Tibial artery (tissue), 4 donors: ENCODE measurements at regions not wholly inside any gene's neighbourhood (a gene's known extent, or its start where the extent isn't known, plus 50 kb on each side); places are given as distances from the start of the nearest gene placed in this dataset.

Experiments
- DNase-seq, 2 donors: peaks; one replicate each; pipeline ENCODE4 v3.0.0-alpha.2; 2019
- H3K27ac ChIP-seq, 2 donors: fragments of 200-600 bp; sonication (generic) in 1 of 2; 1 replicate in 1 of 2; 2 replicates in 1 of 2; pipeline ENCODE4 v1.5.1; 2018 to 2019; ENCODE audit warnings: mild to moderate bottlenecking in 1 of 2
- H3K27me3 ChIP-seq, 2 donors: fragments of 200-600 bp; sonication (generic) in 1 of 2; one replicate each; pipeline versions ENCODE4 v1.5.1 to v1.6.0; 2016 to 2019
- H3K36me3 ChIP-seq, 3 donors: fragments of 200-600 bp; sonication (generic) in 2 of 3; one replicate each; pipeline ENCODE4 v1.5.1; 2016 to 2019; ENCODE audit warnings: mild to moderate bottlenecking in 2 of 3
- H3K4me1 ChIP-seq, 4 donors: fragments of 200-600 bp; sonication (generic) in 2 of 4; 1 replicate in 3 of 4; 2 replicates in 1 of 4; pipeline ENCODE4 v1.5.1; 2016 to 2019
- H3K4me3 ChIP-seq, 2 donors: fragments of 200-600 bp; sonication (generic) in 1 of 2; 1 replicate in 1 of 2; 2 replicates in 1 of 2; pipeline ENCODE4 v1.5.1; 2018 to 2019; ENCODE audit warnings: mild to moderate bottlenecking in 2 of 2
- H3K9me3 ChIP-seq, 3 donors: fragments of 200-600 bp; sonication (generic) in 1 of 3; one replicate each; pipeline ENCODE4 v1.5.1; 2016 to 2019
- CTCF ChIP-seq, 2 experiments: fragments of 200-600 bp in 1 of 2; fragments of 450-650 bp in 1 of 2; IDR thresholded peaks; one replicate each; pipeline ENCODE4 v1.5.1; 2017 to 2019; ENCODE audit warnings: antibody characterized with exemption in 2 of 2, mild to moderate bottlenecking in 1 of 2, moderate library complexity in 1 of 2
- intact Hi-C: fragments of 100-400 bp; cut with DNase I; formaldehyde crosslinking; loops from one replicate; pipeline ENCODE4 v1.15.0; 2023; ENCODE audit warnings: low total_unique reads

GRCh38 chr3:102676424-102676823, 241.6 kb downstream of the ZPLD1 start:
- Histone ChIP-seq H3K36me3 (no peaks in the 10 kb centered on the region), H3K4me3 (no peak overlapping the region), H3K27ac (no peak overlapping the region), H3K9me3 (no peaks in the 10 kb centered on the region), H3K27me3 (no peaks in the 10 kb centered on the region), H3K4me1 (no peaks in the 10 kb centered on the region)
- no peak for TF ChIP-seq CTCF (IDR thresholded peaks at IDR 0.05)
- DNase-seq: no peak
- intact Hi-C loops: no loop called here

GRCh38 chr3:102682741-102683140, 247.9 kb downstream of the ZPLD1 start:
- Histone ChIP-seq H3K27ac (no peak overlapping the region), H3K4me1 (no peaks in the 10 kb centered on the region), H3K27me3 (no peaks in the 10 kb centered on the region), H3K4me3 (no peak overlapping the region), H3K36me3 (no peaks in the 10 kb centered on the region), H3K9me3 (no peaks in the 10 kb centered on the region)
- DNase-seq: no peak
- intact Hi-C loops: no loop called here
- TF ChIP-seq CTCF (IDR thresholded peaks at IDR 0.05): no peak

- no peak overlapping the region for H3K27ac ChIP-seq
- intact Hi-C loops: no loop called here
Measured at GRCh38 chr3:102686792-102687191, 252.0 kb downstream of the ZPLD1 start.

GRCh38 chr3:102687851-102688555, 253.2 kb downstream of the ZPLD1 start:
- Histone ChIP-seq H3K27me3 (no peaks in the 10 kb centered on the region), H3K4me3 (no peak overlapping the region), H3K27ac (no peak overlapping the region), H3K4me1 (no peaks in the 10 kb centered on the region), H3K9me3 (no peaks in the 10 kb centered on the region), H3K36me3 (no peaks in the 10 kb centered on the region)
- DNase-seq: no peak
- no peak for TF ChIP-seq CTCF (IDR thresholded peaks at IDR 0.05)
- intact Hi-C loops: no loop called here

More at GRCh38 chr3:102686792-102687191, 252.0 kb downstream of the ZPLD1 start:
- no peak for TF ChIP-seq CTCF (IDR thresholded peaks at IDR 0.05)
- no peaks in the 10 kb centered on the region for H3K27me3 ChIP-seq
- H3K4me3 ChIP-seq: no peak overlapping the region
- H3K36me3 ChIP-seq: no peaks in the 10 kb centered on the region
- no peak for DNase-seq
- H3K9me3 ChIP-seq: no peaks in the 10 kb centered on the region
- no peaks in the 10 kb centered on the region for H3K4me1 ChIP-seq

- Histone ChIP-seq H3K4me1 (no peaks in the 10 kb centered on the region), H3K9me3 (no peaks in the 10 kb centered on the region), H3K4me3 (no peak overlapping the region), H3K27ac (no peak overlapping the region), H3K27me3 (no peaks in the 10 kb centered on the region), H3K36me3 (no peaks in the 10 kb centered on the region)
- no peak for DNase-seq
- intact Hi-C loops: no loop called here
- TF ChIP-seq CTCF (IDR thresholded peaks at IDR 0.05): no peak
Measured at GRCh38 chr3:102688556-102688930, 253.7 kb downstream of the ZPLD1 start.

- no peak for DNase-seq
- H3K27me3 ChIP-seq: no peaks in the 10 kb centered on the region
- no peak overlapping the region for H3K4me3 ChIP-seq
- H3K27ac ChIP-seq: no peak overlapping the region
- no peak for TF ChIP-seq CTCF (IDR thresholded peaks at IDR 0.05)
- H3K36me3 ChIP-seq: no peaks in the 10 kb centered on the region
- intact Hi-C loops: no loop called here
- H3K9me3 ChIP-seq: no peaks in the 10 kb centered on the region
- H3K4me1 ChIP-seq: no peaks in the 10 kb centered on the region
Measured at GRCh38 chr3:102691507-102691906, 256.7 kb downstream of the ZPLD1 start.
